Gastroesophageal sphincter (tissue), 3 donors: ENCODE measurements at regions not wholly inside any gene's neighbourhood (a gene's known extent, or its start where the extent isn't known, plus 50 kb on each side); places are given as distances from the start of the nearest gene placed in this dataset.
A peak's percentile ranks its signal among the peaks of the same experiment; 100 is the strongest.

Source experiments
- EP300 ChIP-seq: sonication (generic); formaldehyde crosslinking; IDR thresholded peaks from one replicate; pipeline ENCODE4 v1.6.1; 2017; ENCODE audit warnings: antibody characterized with exemption, mild to moderate bottlenecking
- POLR2A ChIP-seq, 2 donors: fragments of 450-650 bp; IDR thresholded peaks; one replicate each; pipeline ENCODE4 v1.6.1; 2017; ENCODE audit warnings: antibody characterized with exemption in 2 of 2, mild to moderate bottlenecking in 2 of 2, moderate library complexity in 1 of 2
- POLR2AphosphoS5 ChIP-seq: sonication (generic); formaldehyde crosslinking; IDR thresholded peaks from one replicate; pipeline ENCODE4 v1.6.1; 2017; ENCODE audit warnings: antibody characterized with exemption
- TF ChIP-seq, protein P1 (sequence below), 4 experiments: fragments of 200-600 bp in 2 of 4; fragments of 450-650 bp in 2 of 4; sonication (generic) in 1 of 4; IDR thresholded peaks; one replicate each; pipeline ENCODE4 v1.5.1; 2017 to 2019; ENCODE audit warnings: antibody characterized with exemption in 4 of 4, mild to moderate bottlenecking in 2 of 4, moderate library complexity in 2 of 4

DNA sequence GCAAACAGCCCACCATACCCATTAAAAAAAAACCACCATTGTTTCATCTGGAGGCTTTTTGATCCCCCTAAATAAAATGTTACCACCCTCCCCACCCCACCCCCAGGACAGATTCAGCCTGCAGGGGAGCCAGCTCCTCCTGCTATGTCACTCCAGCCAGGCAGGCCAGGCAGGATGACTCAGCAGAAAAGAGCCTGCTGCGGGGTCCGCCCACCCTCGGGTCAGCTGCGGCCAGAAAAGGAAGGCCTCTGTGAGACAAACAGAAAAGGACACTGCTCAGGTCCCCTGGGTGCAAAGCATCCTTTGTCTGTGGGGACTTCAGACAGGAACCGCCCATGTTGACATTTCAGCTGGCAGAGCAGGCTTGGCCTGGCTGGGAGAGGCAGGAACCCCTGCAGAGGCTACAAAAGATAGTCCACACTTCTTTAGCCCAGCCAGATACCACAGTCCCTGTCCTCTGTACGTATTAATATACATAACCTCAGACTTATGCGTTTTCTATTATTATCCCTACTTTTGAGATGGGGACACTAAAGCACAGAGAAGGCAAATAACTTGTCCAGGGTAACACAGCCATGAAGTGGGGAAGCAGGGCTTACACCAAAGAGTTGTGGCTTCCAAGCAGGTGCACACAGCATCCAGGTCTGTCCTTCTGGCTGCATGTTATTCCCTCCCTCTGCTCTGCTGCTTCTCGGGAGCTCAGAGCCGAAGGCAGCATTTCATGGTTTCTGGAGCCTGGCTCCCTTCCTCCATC is 147.7 kb downstream of the CPEB2 start:
- TF ChIP-seq POLR2AphosphoS5 (no peak), POLR2A (IDR thresholded peaks at IDR 0.05) (no peak), EP300 (no peak)
- TF ChIP-seq, protein P1, sequence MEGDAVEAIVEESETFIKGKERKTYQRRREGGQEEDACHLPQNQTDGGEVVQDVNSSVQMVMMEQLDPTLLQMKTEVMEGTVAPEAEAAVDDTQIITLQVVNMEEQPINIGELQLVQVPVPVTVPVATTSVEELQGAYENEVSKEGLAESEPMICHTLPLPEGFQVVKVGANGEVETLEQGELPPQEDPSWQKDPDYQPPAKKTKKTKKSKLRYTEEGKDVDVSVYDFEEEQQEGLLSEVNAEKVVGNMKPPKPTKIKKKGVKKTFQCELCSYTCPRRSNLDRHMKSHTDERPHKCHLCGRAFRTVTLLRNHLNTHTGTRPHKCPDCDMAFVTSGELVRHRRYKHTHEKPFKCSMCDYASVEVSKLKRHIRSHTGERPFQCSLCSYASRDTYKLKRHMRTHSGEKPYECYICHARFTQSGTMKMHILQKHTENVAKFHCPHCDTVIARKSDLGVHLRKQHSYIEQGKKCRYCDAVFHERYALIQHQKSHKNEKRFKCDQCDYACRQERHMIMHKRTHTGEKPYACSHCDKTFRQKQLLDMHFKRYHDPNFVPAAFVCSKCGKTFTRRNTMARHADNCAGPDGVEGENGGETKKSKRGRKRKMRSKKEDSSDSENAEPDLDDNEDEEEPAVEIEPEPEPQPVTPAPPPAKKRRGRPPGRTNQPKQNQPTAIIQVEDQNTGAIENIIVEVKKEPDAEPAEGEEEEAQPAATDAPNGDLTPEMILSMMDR (IDR thresholded peaks at IDR 0.05), result peak in 2 of 4 experiments; percentile 31 to 34
